ENCODE measurements at regions not wholly inside any gene's neighbourhood (a gene's known extent, or its start where the extent isn't known, plus 50 kb on each side); places are given as distances from the start of the nearest gene placed in this dataset.

DNA sequence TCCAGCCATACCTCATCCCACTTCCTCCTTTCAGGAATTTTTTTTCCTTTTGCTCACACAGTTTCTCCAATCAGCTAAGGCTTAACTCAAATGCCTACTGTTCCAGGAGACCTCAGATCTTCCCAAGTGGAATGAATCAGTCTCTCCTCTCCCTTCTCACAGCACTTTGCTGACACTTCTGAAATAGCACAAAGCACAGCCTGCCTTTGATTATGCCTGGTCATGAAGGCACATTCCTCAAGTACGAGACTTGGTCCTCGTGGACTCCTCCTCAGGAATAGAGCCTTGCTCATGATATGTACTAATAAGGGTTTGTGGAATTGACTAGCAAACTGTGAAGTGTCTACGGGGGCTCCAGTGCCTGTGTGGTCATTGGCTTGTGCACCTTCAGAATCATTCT is 176.7 kb upstream of the TENM4 start:
- Histone ChIP-seq H3K27ac (ENCODE audit: low read depth in 1 of 2, low read length in 2 of 2) (no peak overlapping the region), H3K9ac (ENCODE audit: low read depth in 1 of 2, low read length in 2 of 2) (no peak overlapping the region), H3K4me1 (ENCODE audit: control insufficient read depth in 4 of 4, insufficient read depth in 4 of 4, low read length in 3 of 4) (no peaks in the 10 kb centered on the region), H3K4me3 (ENCODE audit: low read depth in 1 of 3, low read length in 3 of 3) (no peak overlapping the region), H3K36me3 (ENCODE audit: control insufficient read depth in 4 of 4, insufficient read depth in 3 of 4, low read depth in 1 of 4, low read length in 3 of 4) (no peaks in the 10 kb centered on the region), H3K9me3 (ENCODE audit: control insufficient read depth in 4 of 4, low read length in 3 of 4) (no peaks in the 10 kb centered on the region), H3K27me3 (ENCODE audit: control insufficient read depth in 4 of 4, insufficient read depth in 4 of 4, low read length in 3 of 4) (no peaks in the 10 kb centered on the region)
- 67% methylated on average over 3 of the region's 3 CpGs for WGBS
- TF ChIP-seq, protein P1, sequence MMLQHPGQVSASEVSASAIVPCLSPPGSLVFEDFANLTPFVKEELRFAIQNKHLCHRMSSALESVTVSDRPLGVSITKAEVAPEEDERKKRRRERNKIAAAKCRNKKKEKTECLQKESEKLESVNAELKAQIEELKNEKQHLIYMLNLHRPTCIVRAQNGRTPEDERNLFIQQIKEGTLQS (IDR thresholded peaks at IDR 0.05): no peak
- no peak for TF ChIP-seq FOXA2 (IDR thresholded peaks at IDR 0.05)
- TF ChIP-seq, protein P2, sequence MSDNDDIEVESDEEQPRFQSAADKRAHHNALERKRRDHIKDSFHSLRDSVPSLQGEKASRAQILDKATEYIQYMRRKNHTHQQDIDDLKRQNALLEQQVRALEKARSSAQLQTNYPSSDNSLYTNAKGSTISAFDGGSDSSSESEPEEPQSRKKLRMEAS (IDR thresholded peaks at IDR 0.05): no peak
- TF ChIP-seq TAF1 (conservative IDR thresholded peaks at IDR 0.05): no peak
- no peak for TF ChIP-seq SP1 (IDR thresholded peaks at IDR 0.05)
- DNase-seq (ENCODE audit: low spot score): no peak

DNA sequence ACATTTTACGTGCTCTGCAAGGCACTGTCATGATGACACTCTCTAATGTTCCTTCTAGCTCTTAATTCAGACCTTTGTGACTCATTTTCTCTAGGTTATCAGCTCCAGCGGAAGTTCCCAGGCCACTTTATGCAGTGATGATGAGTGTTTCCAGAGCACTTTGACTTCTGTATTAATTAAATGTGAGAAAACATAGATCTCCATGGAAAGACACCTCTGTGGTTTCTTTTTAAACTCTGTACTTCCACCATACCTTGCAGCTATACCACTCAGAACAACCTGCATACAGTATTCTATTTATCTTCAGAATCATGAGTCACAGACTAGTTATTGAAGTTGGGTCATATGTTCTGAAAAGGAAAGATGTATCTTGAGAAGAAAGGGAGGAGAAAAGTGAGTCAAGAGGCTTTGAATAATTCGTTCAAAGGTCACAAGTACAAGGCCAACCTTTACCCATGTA is 175.6 kb upstream of the TENM4 start:
- no peaks in the 10 kb centered on the region for H3K4me1 ChIP-seq (ENCODE audit: control insufficient read depth in 4 of 4, insufficient read depth in 4 of 4, low read length in 3 of 4)
- H3K27me3 ChIP-seq (ENCODE audit: control insufficient read depth in 4 of 4, insufficient read depth in 4 of 4, low read length in 3 of 4): no peaks in the 10 kb centered on the region
- no peak overlapping the region for H3K4me3 ChIP-seq (ENCODE audit: low read depth in 1 of 3, low read length in 3 of 3)
- DNase-seq (ENCODE audit: low spot score): no peak
- WGBS: 62% methylated on average over 3 of the region's 3 CpGs
- H3K9me3 ChIP-seq (ENCODE audit: control insufficient read depth in 4 of 4, low read length in 3 of 4): no peaks in the 10 kb centered on the region
- TF ChIP-seq SP1 (IDR thresholded peaks at IDR 0.05) (no peak), GABPA (IDR thresholded peaks at IDR 0.05 in 1 of 2, conservative IDR thresholded peaks at IDR 0.05 in 1 of 2) (no peak), YY1 (IDR thresholded peaks at IDR 0.05) (no peak), NR2F2 (IDR thresholded peaks at IDR 0.05) (no peak), HNF4A (conservative IDR thresholded peaks at IDR 0.05) (no peak)
- TF ChIP-seq, protein P2 (IDR thresholded peaks at IDR 0.05): no peak
- no peak overlapping the region for H3K27ac ChIP-seq (ENCODE audit: low read depth in 1 of 2, low read length in 2 of 2)
- no peak overlapping the region for H3K9ac ChIP-seq (ENCODE audit: low read depth in 1 of 2, low read length in 2 of 2)
- H3K36me3 ChIP-seq (ENCODE audit: control insufficient read depth in 4 of 4, insufficient read depth in 3 of 4, low read depth in 1 of 4, low read length in 3 of 4): no peaks in the 10 kb centered on the region

DNA sequence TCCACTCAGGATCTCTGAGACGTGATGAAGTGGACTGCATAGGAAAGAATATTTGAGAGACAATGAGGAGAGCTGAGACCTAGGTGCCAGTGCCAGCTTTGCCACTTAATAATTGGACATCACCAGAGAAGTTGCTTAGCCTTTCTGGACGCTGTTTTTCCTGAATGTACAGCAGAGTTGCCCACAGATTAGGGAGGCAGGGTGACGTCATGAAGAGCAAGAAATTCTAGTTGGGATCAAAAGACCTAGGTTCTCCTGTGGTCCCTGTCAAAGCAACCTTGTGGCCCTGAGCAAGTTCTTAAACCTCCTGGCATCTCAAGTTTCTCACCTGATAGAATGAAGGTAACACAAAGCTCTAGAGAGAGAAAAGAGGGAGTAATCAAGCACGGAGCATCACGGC is 174.6 kb upstream of the TENM4 start:
- H3K9me3 ChIP-seq (ENCODE audit: control insufficient read depth in 4 of 4, low read length in 3 of 4): no peaks in the 10 kb centered on the region
- H3K36me3 ChIP-seq (ENCODE audit: control insufficient read depth in 4 of 4, insufficient read depth in 3 of 4, low read depth in 1 of 4, low read length in 3 of 4): no peaks in the 10 kb centered on the region
- 69% methylated on average over 5 of the region's 5 CpGs for WGBS
- no peaks in the 10 kb centered on the region for H3K27me3 ChIP-seq (ENCODE audit: control insufficient read depth in 4 of 4, insufficient read depth in 4 of 4, low read length in 3 of 4)
- H3K4me3 ChIP-seq (ENCODE audit: low read depth in 1 of 3, low read length in 3 of 3): no peak overlapping the region
- no peak overlapping the region for H3K27ac ChIP-seq (ENCODE audit: low read depth in 1 of 2, low read length in 2 of 2)
- H3K9ac ChIP-seq (ENCODE audit: low read depth in 1 of 2, low read length in 2 of 2): no peak overlapping the region
- no peak for DNase-seq (ENCODE audit: low spot score)
- no peaks in the 10 kb centered on the region for H3K4me1 ChIP-seq (ENCODE audit: control insufficient read depth in 4 of 4, insufficient read depth in 4 of 4, low read length in 3 of 4)
- no peak for TF ChIP-seq GABPA (IDR thresholded peaks at IDR 0.05 in 1 of 2, conservative IDR thresholded peaks at IDR 0.05 in 1 of 2)
- no peak for TF ChIP-seq FOXA1 (IDR thresholded peaks at IDR 0.05)
- TF ChIP-seq, protein P3, sequence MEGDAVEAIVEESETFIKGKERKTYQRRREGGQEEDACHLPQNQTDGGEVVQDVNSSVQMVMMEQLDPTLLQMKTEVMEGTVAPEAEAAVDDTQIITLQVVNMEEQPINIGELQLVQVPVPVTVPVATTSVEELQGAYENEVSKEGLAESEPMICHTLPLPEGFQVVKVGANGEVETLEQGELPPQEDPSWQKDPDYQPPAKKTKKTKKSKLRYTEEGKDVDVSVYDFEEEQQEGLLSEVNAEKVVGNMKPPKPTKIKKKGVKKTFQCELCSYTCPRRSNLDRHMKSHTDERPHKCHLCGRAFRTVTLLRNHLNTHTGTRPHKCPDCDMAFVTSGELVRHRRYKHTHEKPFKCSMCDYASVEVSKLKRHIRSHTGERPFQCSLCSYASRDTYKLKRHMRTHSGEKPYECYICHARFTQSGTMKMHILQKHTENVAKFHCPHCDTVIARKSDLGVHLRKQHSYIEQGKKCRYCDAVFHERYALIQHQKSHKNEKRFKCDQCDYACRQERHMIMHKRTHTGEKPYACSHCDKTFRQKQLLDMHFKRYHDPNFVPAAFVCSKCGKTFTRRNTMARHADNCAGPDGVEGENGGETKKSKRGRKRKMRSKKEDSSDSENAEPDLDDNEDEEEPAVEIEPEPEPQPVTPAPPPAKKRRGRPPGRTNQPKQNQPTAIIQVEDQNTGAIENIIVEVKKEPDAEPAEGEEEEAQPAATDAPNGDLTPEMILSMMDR (IDR thresholded peaks at IDR 0.05; ENCODE audit: low read depth, low read length, missing input control): no peak
- no peak for TF ChIP-seq NR2F2 (IDR thresholded peaks at IDR 0.05)
- no peak for TF ChIP-seq TAF1 (conservative IDR thresholded peaks at IDR 0.05)
- TF ChIP-seq, protein P4, sequence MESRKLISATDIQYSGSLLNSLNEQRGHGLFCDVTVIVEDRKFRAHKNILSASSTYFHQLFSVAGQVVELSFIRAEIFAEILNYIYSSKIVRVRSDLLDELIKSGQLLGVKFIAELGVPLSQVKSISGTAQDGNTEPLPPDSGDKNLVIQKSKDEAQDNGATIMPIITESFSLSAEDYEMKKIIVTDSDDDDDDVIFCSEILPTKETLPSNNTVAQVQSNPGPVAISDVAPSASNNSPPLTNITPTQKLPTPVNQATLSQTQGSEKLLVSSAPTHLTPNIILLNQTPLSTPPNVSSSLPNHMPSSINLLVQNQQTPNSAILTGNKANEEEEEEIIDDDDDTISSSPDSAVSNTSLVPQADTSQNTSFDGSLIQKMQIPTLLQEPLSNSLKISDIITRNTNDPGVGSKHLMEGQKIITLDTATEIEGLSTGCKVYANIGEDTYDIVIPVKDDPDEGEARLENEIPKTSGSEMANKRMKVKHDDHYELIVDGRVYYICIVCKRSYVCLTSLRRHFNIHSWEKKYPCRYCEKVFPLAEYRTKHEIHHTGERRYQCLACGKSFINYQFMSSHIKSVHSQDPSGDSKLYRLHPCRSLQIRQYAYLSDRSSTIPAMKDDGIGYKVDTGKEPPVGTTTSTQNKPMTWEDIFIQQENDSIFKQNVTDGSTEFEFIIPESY (IDR thresholded peaks at IDR 0.05): no peak
- no peak for TF ChIP-seq JUND (IDR thresholded peaks at IDR 0.05)
- no peak for TF ChIP-seq YY1 (IDR thresholded peaks at IDR 0.05)

All from liver (tissue), 8 donors.